Stomach (tissue), 8 donors: ENCODE measurements at regions not wholly inside any gene's neighbourhood (a gene's known extent, or its start where the extent isn't known, plus 50 kb on each side); places are given as distances from the start of the nearest gene placed in this dataset.

Source experiments
- DNase-seq, 2 donors: peaks; one replicate each; pipeline versions ENCODE4 v3.0.0 to v3.0.0-alpha.2; 2013 to 2019
- H3K27ac ChIP-seq, 5 donors: fragments of 200-600 bp in 4 of 5; sonication (generic) in 4 of 5; one replicate each; pipeline ENCODE4 v1.5.1; 2013 to 2019; ENCODE audit warnings: mild to moderate bottlenecking in 1 of 5, moderate library complexity in 1 of 5
- H3K27me3 ChIP-seq, 3 donors: fragments of 200-600 bp; sonication (generic); one replicate each; pipeline ENCODE4 v1.5.1; 2017 to 2019; ENCODE audit warnings: mixed run types in 1 of 3
- H3K36me3 ChIP-seq, 4 donors: fragments of 200-600 bp; sonication (generic); 1 replicate in 3 of 4; 2 replicates in 1 of 4; pipeline ENCODE4 v1.5.1; 2016 to 2019
- H3K4me1 ChIP-seq, 4 donors: fragments of 200-600 bp; sonication (generic); one replicate each; pipeline ENCODE4 v1.5.1; 2016 to 2019
- H3K4me3 ChIP-seq, 4 donors: fragments of 200-600 bp; sonication (generic) in 3 of 4; one replicate each; pipeline ENCODE4 v1.5.1; 2016 to 2019; ENCODE audit warnings: mild to moderate bottlenecking in 1 of 4
- H3K9me3 ChIP-seq, 4 donors: fragments of 200-600 bp; sonication (generic); one replicate each; pipeline ENCODE4 v1.5.1; 2016 to 2019
- CTCF ChIP-seq, 7 experiments: fragments of 450-650 bp in 4 of 7; fragments of 200-600 bp in 3 of 7; sonication (generic) in 3 of 7; IDR thresholded peaks; one replicate each; pipeline ENCODE4 v1.5.1; 2016 to 2019; ENCODE audit warnings: antibody characterized with exemption in 7 of 7, control low read depth in 2 of 7, mild to moderate bottlenecking in 1 of 7
- EP300 ChIP-seq: sonication (generic); formaldehyde crosslinking; IDR thresholded peaks from one replicate; pipeline ENCODE4 v1.6.1; 2017; ENCODE audit warnings: antibody characterized with exemption
- POLR2A ChIP-seq, 4 donors: fragments of 450-650 bp; IDR thresholded peaks; one replicate each; pipeline ENCODE4 v1.6.1; 2016; ENCODE audit warnings: antibody characterized with exemption in 4 of 4, control low read depth in 2 of 4, mild to moderate bottlenecking in 1 of 4, moderate library complexity in 1 of 4
- POLR2AphosphoS5 ChIP-seq, 3 donors: sonication (generic); formaldehyde crosslinking; IDR thresholded peaks; one replicate each; pipeline ENCODE4 v1.6.1; 2016; ENCODE audit warnings: antibody characterized with exemption in 3 of 3
- WGBS, 5 donors: extraction: QIAGEN DNeasy Blood & Tissue Kit in 3 of 5; methylation state at CpG; one replicate each; pipeline versions ENCODE4 v1.1.5 to v1.1.7; 2013 to 2018; 5-methylcytosine and 5-hydroxymethylcytosine counted together
- intact Hi-C: fragments of 100-400 bp; cut with DNase I; formaldehyde crosslinking; loops from one replicate; pipeline ENCODE4 v1.15.1; 2023; ENCODE audit warnings: low total_unique reads
- donor health status: healthy with polysubstance abuse.
- donor health status: Bipolar disorder and iron deficiency.
- donor health status: healthy.

DNA sequence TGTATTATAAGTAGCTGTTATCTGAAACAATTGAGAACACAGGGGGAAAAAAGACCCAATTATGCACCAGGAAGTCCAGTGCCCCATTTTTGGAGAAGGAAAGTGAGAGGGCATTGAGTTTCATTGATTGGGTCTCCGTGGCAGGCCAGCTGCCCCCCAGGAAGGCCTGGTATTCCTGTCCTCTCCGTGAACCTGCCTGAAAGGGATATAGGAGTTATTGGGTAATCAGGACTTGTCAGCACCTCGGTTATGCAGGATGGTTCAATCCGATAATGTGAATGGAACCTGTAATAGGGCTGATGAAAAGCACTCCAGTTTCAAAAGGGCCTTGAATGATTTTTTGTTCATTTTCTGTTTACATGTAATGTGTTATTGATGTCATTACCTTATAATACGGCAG lies 122.0 kb upstream of the RARB start:
- no peaks in the 10 kb centered on the region for H3K27me3 ChIP-seq
- 76 to 85% (median 79%) methylated on average over 5 of the region's 5 CpGs for WGBS, 5 donors
- no peak for DNase-seq
- no peaks in the 10 kb centered on the region for H3K9me3 ChIP-seq
- H3K27ac ChIP-seq = no peak overlapping the region
- H3K4me3 ChIP-seq = no peak overlapping the region
- H3K4me1 ChIP-seq = no peaks in the 10 kb centered on the region
- no peaks in the 10 kb centered on the region for H3K36me3 ChIP-seq
- intact Hi-C loops = no loop called here
- TF ChIP-seq EP300 (no peak), POLR2AphosphoS5 (IDR thresholded peaks at IDR 0.05) (no peak), CTCF (IDR thresholded peaks at IDR 0.05) (no peak), POLR2A (IDR thresholded peaks at IDR 0.05) (no peak)

DNA sequence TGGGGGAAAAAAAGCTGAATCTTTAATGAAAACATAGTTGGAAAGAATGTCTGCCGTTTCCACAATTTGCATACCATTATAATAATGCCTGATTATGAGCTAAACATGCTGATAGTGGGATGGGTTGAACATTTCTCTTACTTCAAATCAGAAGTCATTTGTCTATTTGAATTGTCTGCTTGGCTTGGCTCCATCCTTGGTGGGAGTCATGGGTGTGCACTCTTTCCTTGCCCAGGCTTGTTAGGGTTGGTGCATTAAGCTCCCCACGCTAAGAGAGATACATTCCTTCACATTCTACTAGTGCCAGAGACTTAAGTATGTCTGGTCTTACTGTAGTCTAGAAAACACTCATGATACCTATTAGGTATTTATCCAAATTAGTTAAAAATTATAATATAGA lies 121.4 kb upstream of the RARB start:
- H3K4me3 ChIP-seq = no peak overlapping the region
- no peaks in the 10 kb centered on the region for H3K4me1 ChIP-seq
- TF ChIP-seq POLR2A (IDR thresholded peaks at IDR 0.05) (no peak), POLR2AphosphoS5 (IDR thresholded peaks at IDR 0.05) (no peak), EP300 (no peak), CTCF (IDR thresholded peaks at IDR 0.05) (no peak)
- no peaks in the 10 kb centered on the region for H3K27me3 ChIP-seq
- WGBS, 5 donors = 72 to 86% (median 79%) methylated on average over 2 of the region's 2 CpGs
- H3K36me3 ChIP-seq = no peaks in the 10 kb centered on the region
- DNase-seq = no peak
- no peaks in the 10 kb centered on the region for H3K9me3 ChIP-seq
- intact Hi-C loops = no loop called here
- no peak overlapping the region for H3K27ac ChIP-seq

DNA sequence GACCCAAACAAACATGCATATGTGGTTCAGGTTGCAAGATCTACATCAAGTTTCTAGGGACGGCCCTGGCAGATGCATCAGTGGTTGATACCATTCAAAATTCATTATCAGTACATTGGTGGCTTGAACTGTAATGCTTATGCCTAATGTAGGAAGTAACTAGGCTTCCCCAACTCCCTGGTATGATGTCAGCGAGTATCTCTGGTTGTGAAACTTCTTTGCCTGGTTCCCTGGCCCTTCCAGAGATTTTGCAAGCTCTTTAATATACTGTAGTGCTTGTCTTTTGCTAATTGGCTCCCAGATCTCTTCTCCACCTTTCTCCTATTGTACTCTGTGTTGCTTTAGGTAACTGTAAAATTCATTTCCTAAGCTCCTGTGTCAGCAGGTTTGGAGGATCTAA lies 114.8 kb upstream of the RARB start:
- Histone ChIP-seq H3K27ac (no peak overlapping the region), H3K27me3 (no peaks in the 10 kb centered on the region), H3K9me3 (no peaks in the 10 kb centered on the region), H3K36me3 (no peaks in the 10 kb centered on the region), H3K4me1 (no peaks in the 10 kb centered on the region), H3K4me3 (no peak overlapping the region)
- TF ChIP-seq EP300 = no peak
- 63 to 87% (median 81%) methylated on average over 2 of the region's 2 CpGs for WGBS, 5 donors
- intact Hi-C loops = no loop called here
- no peak for DNase-seq

- 85 to 92% (median 91%) methylated on average over 7 of the region's 7 CpGs for WGBS, 5 donors
- Histone ChIP-seq H3K9me3 (peaks cover 0 to 3% (median under 1%) of the 10 kb centered on the region in 4 donors), H3K4me1 (no peaks in the 10 kb centered on the region), H3K27me3 (no peaks in the 10 kb centered on the region), H3K36me3 (no peaks in the 10 kb centered on the region), H3K27ac (no peak overlapping the region), H3K4me3 (no peak overlapping the region)
- no peak for TF ChIP-seq CTCF (IDR thresholded peaks at IDR 0.05)
- no peak for TF ChIP-seq EP300
- no peak for TF ChIP-seq POLR2AphosphoS5 (IDR thresholded peaks at IDR 0.05)
- no peak for TF ChIP-seq POLR2A (IDR thresholded peaks at IDR 0.05)
- intact Hi-C loops = no loop called here
- no peak for DNase-seq
Observed at GRCh38 chr3:25324954-25325655, 103.0 kb upstream of the RARB start.

- Histone ChIP-seq H3K4me1 (no peaks in the 10 kb centered on the region), H3K27ac (no peak overlapping the region), H3K9me3 (peaks cover 0 to 6% (median 0%) of the 10 kb centered on the region in 4 donors), H3K36me3 (no peaks in the 10 kb centered on the region), H3K27me3 (no peaks in the 10 kb centered on the region), H3K4me3 (no peak overlapping the region)
- no peak for DNase-seq
- intact Hi-C loops = no loop called here
- WGBS, 5 donors = 77 to 100% (median 80%) methylated on average over 1 of the region's 1 CpG
- TF ChIP-seq POLR2AphosphoS5 (IDR thresholded peaks at IDR 0.05) = no peak
- TF ChIP-seq EP300 = no peak
- no peak for TF ChIP-seq POLR2A (IDR thresholded peaks at IDR 0.05)
- TF ChIP-seq CTCF (IDR thresholded peaks at IDR 0.05) = no peak
Observed at GRCh38 chr3:25335356-25335755, 92.7 kb upstream of the RARB start.
